COLO829 (cell line): ENCODE measurements at regions not wholly inside any gene's neighbourhood (a gene's known extent, or its start where the extent isn't known, plus 50 kb on each side); places are given as distances from the start of the nearest gene placed in this dataset.

Experiments
- DNase-seq: peaks from one replicate; pipeline ENCODE4 v3.0.0; 2012; ENCODE audit warnings: low spot score

DNA sequence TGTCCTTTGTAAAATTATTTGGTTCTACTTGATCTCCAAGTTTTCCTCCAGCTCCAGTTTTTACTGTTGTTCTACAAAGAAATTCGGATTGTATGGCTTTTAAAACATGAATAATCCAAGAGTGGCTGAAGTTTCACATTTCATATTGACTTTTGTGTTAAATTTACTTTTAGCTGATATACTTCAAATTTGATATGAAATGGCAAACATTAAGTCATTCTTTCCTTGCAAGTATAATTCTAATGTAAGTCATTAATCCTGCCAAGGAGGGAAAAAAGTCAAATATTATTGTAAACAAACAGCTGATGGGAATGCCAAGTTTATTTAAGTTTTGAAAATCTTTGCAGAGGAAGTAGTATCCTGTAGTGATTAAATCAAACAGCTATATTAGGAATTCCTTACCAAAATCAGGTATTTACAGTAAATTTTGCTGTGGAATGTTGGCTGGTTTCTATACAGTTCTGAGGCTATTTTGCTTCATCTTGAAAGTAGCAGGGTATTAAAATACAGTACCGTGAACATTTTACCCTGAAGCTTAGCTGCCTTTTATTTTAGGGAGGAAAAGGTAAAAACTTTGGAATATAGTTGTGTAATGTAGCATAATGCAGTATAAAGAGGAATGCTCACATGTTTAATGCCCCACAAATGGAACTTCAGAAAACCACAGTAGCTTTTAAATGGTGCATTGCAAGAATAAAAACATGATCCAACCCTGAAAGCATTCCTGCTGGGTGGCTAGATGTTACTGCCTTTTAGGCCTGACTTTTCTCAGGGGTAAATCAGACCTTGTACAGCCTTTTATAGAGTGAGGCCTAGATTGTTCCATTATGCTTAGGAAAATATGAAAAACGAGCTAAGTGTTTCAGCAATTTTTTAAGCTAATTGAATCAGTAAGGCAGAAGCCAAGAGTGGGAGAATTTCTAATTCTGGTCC is 62.7 kb upstream of the NT5C1B start:
- DNase-seq, result no peak

GRCh38 chr2:18650221-18650620 is 60.9 kb upstream of the NT5C1B start:
- no peak for DNase-seq

GRCh38 chr2:18649502-18650135 is 60.2 kb upstream of the NT5C1B start:
- DNase-seq, result no peak

DNA sequence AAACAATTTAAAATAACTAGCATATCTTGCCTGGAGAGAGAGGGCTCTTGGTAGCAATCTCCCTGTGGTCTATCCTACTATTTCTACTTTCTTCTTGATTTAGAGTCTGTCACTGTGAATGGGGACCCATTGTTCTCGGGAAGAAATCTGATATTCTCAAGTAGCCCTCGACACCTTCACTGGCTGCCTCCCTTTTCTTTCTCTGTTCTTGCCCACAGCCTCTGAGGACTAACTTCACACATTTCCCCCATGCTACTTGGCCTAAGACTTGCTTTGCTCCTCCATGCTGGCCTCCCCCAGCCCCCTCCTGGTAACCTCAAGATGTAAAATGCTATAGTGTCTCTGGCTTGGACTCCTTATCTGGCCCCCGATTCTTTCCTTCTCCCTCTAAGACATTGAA is 58.8 kb upstream of the NT5C1B start:
- no peak for DNase-seq

GRCh38 chr2:18647731-18648130 is 58.4 kb upstream of the NT5C1B start:
- DNase-seq, result no peak

- DNase-seq, result no peak
Observed at GRCh38 chr2:18645315-18645714, 55.9 kb upstream of the NT5C1B start.

DNA sequence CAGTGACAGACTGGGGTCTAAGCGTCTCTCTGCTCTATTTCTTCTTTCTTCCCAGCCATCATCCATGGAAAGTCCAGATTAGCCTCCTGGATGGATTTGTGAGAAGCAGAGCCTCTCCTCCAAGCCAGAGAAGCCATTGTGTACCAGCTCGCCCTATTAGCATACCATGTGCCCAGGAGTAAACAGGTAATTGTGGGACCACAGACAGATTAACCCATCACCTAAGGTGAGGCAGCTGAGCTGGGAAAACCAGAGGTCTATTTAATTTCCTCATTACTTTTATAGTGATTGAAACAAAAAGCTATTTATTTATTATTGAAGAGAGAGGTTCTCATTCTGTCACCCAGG is 54.7 kb upstream of the NT5C1B start:
- no peak for DNase-seq

- no peak for DNase-seq
Observed at GRCh38 chr2:18643326-18644114, 54.2 kb upstream of the NT5C1B start.

DNA sequence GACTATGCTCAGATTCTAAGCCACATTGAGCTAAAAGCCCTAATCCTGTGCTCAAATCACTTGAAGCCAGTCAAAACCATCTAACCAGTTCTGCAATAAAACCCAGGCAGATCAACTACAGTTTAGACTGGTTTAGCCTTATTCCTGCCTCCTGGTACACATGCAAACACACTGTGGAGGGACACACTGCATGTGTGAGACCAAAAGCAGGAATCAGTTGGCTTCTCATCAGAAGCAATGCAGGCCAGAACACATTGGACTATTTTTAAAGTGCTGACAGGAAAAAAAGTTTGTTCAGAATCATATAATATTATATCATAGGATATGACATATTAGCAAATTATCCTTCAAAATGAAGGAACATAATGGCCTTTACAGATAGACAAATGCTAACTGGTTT is 52.5 kb upstream of the NT5C1B start:
- no peak for DNase-seq

- DNase-seq, result no peak
Observed at GRCh38 chr2:18639756-18640453, 50.5 kb upstream of the NT5C1B start.
